ENCODE measurements at regions not wholly inside any gene's neighbourhood (a gene's known extent, or its start where the extent isn't known, plus 50 kb on each side); places are given as distances from the start of the nearest gene placed in this dataset.

GRCh38 chr9:108093773-108094675, 604.5 kb upstream of the KLF4 start:
- no peak overlapping the region for H3K27ac Mint-ChIP-seq
- no peak overlapping the region for H3K4me2 ChIP-seq (replicated peaks; ENCODE audit: extremely low read depth, low read length, poor library complexity, severe bottlenecking)
- peaks cover 0 to 2% of the 10 kb centered on the region in 2 donors for H3K36me3 Mint-ChIP-seq
- no CpG with 5 or more reads among the region's 1 CpG for WGBS (ENCODE audit: insufficient coverage)
- H3K4me1 ChIP-seq (ENCODE audit: control insufficient read depth in 1 of 2, insufficient read depth in 2 of 2, low read length in 2 of 2): peaks cover 9 to 12% of the 10 kb centered on the region in 2 donors
- DNase-seq: no peak
- no peak overlapping the region for H3K4me3 Mint-ChIP-seq
- H2AFZ ChIP-seq (ENCODE audit: insufficient read depth, low read depth, low read length, poor library complexity, severe bottlenecking): no peak overlapping the region
- H3K9me3 Mint-ChIP-seq: peaks cover 0 to 11% (median 6%) of the 10 kb centered on the region in 7 donors
- H3K36me3 ChIP-seq (replicated peaks in 1 of 2; ENCODE audit: control insufficient read depth in 1 of 2, insufficient read depth in 2 of 2, low read length in 2 of 2): no peaks in the 10 kb centered on the region
- no peaks in the 10 kb centered on the region for H4K20me1 ChIP-seq (ENCODE audit: insufficient read depth, low read length)
- peaks cover 10% of the 10 kb centered on the region for H3K4me1 Mint-ChIP-seq
- no peak for TF ChIP-seq CTCF (IDR thresholded peaks at IDR 0.05)
- peaks cover 4 to 8% of the 10 kb centered on the region in 2 donors for H3K9me3 ChIP-seq (replicated peaks in 1 of 2; ENCODE audit: control insufficient read depth in 1 of 2, insufficient read depth in 1 of 2, low read length in 2 of 2)
- H3K4me3 ChIP-seq (replicated peaks in 1 of 3; ENCODE audit: low read depth in 2 of 3, low read length in 3 of 3): no peak overlapping the region
- H3K27me3 ChIP-seq (ENCODE audit: control insufficient read depth in 2 of 2, insufficient read depth in 2 of 2, low read length in 2 of 2): no peaks in the 10 kb centered on the region
- intact Hi-C loops (cut with micrococcal nuclease): no loop called here
- no peaks in the 10 kb centered on the region for H3K79me2 ChIP-seq (ENCODE audit: insufficient read depth, low read length)
- H3K27me3 Mint-ChIP-seq (ENCODE audit: low read depth in 3 of 3): peaks cover 0 to 2% (median 1%) of the 10 kb centered on the region in 3 donors
- H3K27ac ChIP-seq (ENCODE audit: low read depth in 1 of 2, low read length in 2 of 2): no peak overlapping the region
- H3K9ac ChIP-seq (ENCODE audit: insufficient read depth, low read length, poor library complexity, severe bottlenecking): no peak overlapping the region

GRCh38 chr9:108088916-108089315, 599.3 kb upstream of the KLF4 start:
- no peaks in the 10 kb centered on the region for H3K27me3 ChIP-seq (ENCODE audit: control insufficient read depth in 2 of 2, insufficient read depth in 2 of 2, low read length in 2 of 2)
- no peak overlapping the region for H3K9ac ChIP-seq (ENCODE audit: insufficient read depth, low read length, poor library complexity, severe bottlenecking)
- no peaks in the 10 kb centered on the region for H3K79me2 ChIP-seq (ENCODE audit: insufficient read depth, low read length)
- no peak overlapping the region for H3K27ac ChIP-seq (ENCODE audit: low read depth in 1 of 2, low read length in 2 of 2)
- peaks cover 20 to 23% of the 10 kb centered on the region in 2 donors for H3K4me1 ChIP-seq (ENCODE audit: control insufficient read depth in 1 of 2, insufficient read depth in 2 of 2, low read length in 2 of 2)
- H2AFZ ChIP-seq (ENCODE audit: insufficient read depth, low read depth, low read length, poor library complexity, severe bottlenecking): no peak overlapping the region
- no peaks in the 10 kb centered on the region for H3K36me3 ChIP-seq (replicated peaks in 1 of 2; ENCODE audit: control insufficient read depth in 1 of 2, insufficient read depth in 2 of 2, low read length in 2 of 2)
- H3K9me3 ChIP-seq (replicated peaks in 1 of 2; ENCODE audit: control insufficient read depth in 1 of 2, insufficient read depth in 1 of 2, low read length in 2 of 2): peaks cover 4 to 8% of the 10 kb centered on the region in 2 donors
- intact Hi-C loops (cut with micrococcal nuclease): no loop called here
- no peak for DNase-seq
- Mint-ChIP-seq H3K27me3 (ENCODE audit: low read depth in 3 of 3) (peaks cover 0 to 1% (median 0%) of the 10 kb centered on the region in 3 donors), H3K27ac (no peak overlapping the region), H3K9me3 (peaks cover 2 to 12% (median 6%) of the 10 kb centered on the region in 7 donors), H3K36me3 (peaks cover 0 to 2% of the 10 kb centered on the region in 2 donors), H3K4me3 (no peak overlapping the region), H3K4me1 (peaks cover 22% of the 10 kb centered on the region)
- WGBS (ENCODE audit: insufficient coverage): 94% methylated on average over 2 of the region's 3 CpGs
- H4K20me1 ChIP-seq (ENCODE audit: insufficient read depth, low read length): no peaks in the 10 kb centered on the region
- no peak overlapping the region for H3K4me3 ChIP-seq (replicated peaks in 1 of 3; ENCODE audit: low read depth in 2 of 3, low read length in 3 of 3)
- no peak for TF ChIP-seq CTCF (IDR thresholded peaks at IDR 0.05)
- no peak overlapping the region for H3K4me2 ChIP-seq (replicated peaks; ENCODE audit: extremely low read depth, low read length, poor library complexity, severe bottlenecking)

Measured in CD14-positive monocyte (primary cell).